Hematopoietic multipotent progenitor cell treated with erythropoietin and hydrocortisone succinate and interleukin-3 and kit ligand, for 6 days (in vitro differentiated cells): ENCODE measurements at regions not wholly inside any gene's neighbourhood (a gene's known extent, or its start where the extent isn't known, plus 50 kb on each side); places are given as distances from the start of the nearest gene placed in this dataset.

Source experiments
- DNase-seq: peaks from one replicate; pipeline ENCODE4 v3.0.0-alpha.2; 2015

DNA sequence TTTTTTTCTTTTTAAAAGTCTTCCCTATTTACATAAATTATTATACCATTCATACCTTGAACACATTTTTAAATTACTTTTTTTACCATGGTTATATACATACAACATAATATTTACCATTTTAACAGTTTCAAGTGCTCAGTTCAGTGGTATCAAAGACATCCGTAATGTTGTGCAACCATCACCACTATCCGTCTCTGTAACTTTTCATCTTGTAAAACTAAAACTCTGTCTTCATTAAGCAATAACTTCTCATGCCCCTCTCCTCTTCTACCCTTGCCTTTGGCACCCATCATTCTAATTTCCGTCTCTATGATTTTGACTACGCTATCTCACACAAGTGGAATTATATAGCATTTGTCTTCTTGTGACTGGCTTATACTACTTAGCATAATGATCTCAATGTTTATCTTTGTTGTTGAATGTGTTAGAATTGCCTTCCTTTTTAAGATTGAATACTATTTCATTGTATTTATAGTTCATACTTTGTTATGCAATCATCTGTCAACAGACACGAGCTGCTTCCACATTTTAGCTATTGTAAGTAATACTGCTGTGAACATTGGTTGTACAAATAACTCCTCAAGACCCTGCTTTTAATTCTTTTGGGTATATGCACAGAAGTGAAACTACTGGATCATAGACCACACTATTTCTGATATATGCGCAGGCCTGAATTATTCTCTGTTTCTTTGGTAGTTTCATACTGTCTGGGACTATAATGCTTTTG is 689.5 kb upstream of the NCAM2 start:
- peak; percentile 15 for DNase-seq

DNA sequence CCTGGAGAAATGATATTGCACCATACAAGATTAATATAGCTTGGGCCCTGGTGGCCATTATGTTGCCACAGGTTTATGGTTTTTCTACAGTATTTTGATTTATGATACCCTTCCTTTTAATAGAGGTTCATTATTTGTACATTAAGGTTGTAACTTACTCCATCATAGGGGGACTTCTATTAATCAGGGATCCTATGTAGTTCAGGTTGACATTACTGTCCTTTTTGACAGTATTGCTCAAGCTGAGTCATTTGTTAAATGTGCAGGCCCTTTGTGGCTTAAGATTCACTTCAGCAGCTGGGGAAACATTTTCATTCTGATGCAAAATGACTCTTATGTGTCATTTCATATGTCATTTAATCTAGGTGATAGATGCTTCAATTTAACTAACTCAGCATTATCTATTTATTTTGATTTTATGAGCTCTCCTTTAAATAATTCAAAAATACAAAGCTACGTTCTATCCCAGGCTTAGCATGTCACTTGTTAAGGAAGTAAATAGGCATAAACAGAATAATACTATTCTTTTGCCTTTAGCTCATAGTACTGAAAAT is 686.9 kb upstream of the NCAM2 start:
- DNase-seq, result no peak

DNA sequence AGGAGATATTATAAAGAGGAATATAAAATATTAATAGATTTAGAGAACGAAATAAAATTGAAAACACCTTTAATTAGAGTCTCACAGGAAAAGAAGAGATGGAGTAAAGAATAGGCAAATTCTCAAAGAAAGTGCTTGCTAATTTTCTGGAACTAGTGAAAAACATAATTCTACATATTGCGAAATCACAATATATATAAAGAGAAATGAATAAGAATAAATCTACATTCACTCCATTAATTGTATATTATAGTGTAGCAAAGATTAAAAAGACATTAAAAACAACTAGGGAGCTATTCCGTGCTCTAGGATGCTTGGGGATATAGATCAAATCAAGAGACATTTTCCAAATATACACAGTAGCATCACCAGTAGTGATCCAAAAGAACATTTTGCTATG is 685.2 kb upstream of the NCAM2 start:
- no peak for DNase-seq

DNA sequence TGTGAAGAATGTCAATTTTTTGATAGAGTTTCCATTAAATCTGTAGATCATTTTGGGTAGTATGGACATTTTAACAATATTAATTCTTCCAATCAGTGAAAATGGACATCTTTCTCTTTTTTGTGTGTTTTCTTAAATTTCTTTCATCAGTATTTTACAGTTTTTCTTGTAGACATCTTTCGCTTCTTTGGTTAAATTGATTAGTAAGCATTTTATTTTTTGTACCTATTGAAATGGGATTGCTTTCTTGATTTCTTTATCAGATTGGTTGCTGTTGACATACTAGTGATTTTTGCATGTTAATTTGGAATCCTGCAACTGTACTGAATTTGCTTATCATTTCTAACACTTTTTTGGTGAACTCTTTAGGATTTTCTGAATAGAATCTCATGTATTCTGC is 683.2 kb upstream of the NCAM2 start:
- no peak for DNase-seq

DNA sequence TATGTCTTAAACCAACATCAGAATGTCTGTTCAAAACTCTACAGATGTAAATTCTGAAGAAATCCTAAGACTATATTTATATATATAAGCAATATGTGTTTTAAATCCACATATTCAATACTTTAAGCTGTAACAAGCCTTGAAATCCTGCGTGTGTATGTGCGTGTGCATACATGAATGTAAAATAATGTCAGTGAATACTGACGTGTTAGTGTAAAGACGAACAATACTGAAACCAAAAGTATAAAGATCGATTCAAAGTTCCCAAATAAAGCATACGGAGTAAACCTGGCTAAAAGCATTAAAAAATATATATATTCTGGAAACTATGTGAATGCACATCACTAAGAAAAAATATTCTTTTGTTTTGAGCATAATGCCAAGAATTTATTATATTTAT is 668.6 kb upstream of the NCAM2 start:
- DNase-seq, result no peak

DNA sequence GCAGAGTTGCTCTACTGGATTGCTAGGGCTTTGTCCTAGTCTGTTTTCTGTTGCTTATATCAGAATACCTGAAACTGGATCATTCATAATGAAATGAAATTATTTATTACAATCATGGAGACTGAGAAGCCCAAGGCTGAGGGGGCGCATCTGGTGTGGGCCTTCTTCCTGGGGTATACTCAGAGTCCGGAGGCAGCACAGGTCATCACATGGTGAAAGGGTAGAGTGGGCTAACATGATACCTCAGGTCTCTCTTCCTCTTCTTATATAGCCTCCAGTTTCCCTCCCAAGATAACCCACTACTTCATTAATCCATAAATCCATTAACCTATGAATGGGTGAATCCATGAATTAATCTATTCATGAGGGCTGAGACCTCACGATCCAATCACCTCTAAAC is 667.6 kb upstream of the NCAM2 start:
- DNase-seq, result no peak

DNA sequence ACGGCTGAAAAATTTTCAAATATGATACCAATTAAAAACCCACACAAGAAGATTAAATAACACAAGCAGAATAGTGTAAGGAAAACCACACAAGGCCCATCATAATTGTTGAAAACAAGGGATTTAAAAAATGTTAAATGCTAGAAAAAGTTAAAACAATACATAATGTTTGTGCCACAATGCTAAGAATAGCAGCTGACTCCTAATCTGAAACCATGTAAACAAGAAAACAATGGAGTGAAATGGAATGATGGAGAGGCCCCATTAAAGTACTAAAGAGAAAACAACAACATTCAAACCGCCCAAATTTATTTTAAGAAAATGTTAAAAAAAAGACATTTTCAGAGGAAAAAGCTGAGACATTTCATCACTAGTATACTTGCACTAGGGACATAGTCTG is 663.6 kb upstream of the NCAM2 start:
- DNase-seq, result no peak

DNA sequence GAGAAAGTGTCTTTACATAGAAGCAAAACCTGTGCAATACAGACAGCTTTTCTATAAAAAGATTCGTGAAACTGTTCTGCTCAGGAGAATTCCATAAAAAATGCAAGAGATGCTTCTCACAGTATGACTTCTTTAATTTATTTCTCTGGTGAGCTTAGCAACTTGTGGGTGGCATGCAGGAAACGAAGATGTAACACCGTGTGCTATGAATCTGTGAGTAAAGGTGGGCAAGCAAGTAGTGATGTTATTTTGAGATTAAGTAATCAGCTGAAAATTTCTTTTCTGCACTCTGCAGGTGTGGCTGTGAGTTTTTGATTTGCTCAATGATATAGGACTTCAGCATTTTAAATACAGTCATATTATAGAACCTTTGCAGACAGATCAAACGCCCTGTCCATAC is 656.8 kb upstream of the NCAM2 start:
- DNase-seq, result no peak

DNA sequence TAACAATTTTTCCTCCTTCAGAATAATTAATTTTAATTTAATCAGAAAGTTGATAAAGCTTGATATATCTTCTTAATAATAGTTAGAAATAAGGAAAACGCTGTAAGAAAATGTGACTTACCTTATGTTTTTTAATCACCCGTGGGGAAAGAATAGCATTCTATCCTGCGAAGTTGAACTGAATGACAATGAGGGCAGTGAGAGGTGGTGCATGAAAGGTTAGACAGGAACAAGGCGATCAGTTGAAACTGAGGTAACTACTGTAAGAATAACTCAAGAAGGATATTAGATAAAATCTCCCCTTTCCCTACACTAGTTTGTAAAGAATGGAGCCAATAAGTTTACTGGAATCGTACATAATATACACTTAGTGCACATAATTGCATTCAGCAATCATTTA is 655.0 kb upstream of the NCAM2 start:
- DNase-seq, result no peak

DNA sequence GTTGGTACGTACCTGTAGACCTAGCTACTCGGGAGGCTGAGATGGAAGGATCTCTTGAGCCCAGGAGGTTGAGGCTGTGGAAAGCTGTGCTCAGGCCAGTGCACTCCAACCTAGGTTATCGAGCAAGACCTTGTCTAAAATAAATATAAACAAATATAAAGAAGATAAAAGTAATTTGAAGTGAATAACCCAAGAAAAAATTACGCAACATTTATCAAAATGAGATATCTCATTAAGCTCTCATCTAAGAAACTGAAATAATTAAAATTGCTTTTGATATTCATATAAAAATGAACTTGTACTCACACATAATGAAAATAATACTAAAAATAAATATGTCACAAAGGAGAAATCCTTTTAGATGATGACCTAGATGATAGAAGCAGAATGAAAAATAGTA is 647.1 kb upstream of the NCAM2 start:
- DNase-seq, result no peak

DNA sequence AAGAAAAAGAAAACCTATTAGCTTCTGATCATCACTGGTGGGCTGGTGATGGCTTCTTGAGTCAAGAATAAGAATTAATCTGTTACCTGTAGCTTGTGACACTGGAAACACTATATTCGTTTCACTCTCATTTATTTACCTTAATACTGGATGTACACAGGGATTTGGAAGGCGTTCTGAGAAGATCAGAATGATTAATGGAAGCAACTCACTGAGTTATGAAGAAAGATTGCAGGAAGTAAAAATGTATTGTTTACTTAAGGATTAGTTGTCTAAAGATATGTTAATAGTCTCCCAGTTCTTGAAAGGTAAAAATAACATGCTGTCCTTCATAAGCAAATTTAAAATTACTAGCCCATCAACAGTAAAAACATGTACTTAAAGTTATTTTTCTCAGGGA is 644.9 kb upstream of the NCAM2 start:
- DNase-seq, result no peak

DNA sequence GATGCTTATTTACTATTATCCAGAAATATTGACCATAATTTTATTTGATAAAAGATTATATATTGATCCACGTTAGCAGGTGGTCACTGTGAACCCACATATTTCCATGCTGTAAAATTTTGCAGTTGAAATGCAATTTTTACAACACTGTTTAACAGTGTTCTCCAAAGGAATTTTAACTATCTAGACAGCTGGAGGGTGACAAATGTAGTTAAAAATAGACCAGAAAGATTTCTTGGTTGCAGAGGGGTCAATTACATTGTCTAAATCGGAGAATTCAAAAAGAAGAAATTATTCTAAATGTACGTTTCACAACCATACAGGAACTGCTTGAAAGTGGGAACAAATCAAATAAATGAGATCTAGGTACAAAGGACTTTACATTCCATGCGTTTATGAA is 625.2 kb upstream of the NCAM2 start:
- DNase-seq, result no peak

DNA sequence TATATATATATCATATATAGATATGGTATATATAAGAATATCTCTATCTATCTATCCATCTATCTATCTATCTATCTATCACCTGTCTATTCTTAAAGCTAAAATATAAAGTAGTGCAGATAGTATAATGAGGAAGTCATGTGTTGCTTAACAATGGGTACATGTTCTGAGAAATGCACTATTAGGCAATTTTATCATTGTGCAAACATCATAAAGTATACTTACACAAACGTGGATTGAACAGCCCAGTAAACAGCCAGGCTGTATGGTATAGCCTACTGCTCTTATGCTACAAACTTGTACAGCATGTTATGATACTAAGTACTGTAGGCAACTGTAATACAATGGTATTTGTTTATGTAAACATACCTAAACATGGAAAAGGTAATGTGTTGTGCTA is 621.0 kb upstream of the NCAM2 start:
- DNase-seq, result peak; percentile 66

DNA sequence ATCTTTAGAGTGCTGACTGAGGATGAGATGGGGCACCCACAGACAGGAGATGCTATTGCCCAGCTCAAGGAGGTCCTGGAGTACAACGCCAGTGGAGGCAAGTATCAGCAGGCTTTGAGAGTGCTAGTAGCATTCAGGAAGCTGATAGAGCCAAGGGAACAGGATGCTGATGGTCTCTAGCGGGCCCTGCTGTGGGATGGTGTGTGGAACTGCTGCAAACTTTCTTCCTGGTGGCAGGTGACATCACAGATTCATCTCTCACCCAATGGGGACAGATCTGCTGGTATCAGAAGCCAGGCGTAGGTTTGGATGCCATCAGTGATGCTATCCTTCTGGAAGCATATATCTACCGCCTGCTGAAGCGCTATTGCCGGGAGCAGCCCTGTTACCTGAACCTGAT is 609.8 kb upstream of the NCAM2 start:
- no peak for DNase-seq

DNA sequence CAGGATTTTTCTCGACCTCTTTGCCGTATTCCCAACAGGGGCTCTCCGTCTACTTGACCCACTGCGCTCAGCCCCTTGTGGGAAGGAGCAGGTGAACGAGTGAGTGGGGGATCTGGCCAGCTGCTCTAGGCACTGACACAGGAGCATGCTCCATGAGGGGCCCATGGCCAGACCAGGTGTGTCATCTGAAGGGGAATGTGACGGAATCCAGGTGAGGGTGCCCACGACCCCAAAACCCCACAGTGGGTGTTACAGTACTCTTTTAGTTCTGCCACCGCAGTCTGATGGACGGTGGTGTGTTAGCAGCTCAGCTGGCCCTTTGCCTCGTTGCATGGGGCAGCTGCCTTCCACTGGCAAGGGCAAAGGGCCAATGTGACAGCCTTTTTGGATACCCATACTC is 601.4 kb upstream of the NCAM2 start:
- DNase-seq, result no peak

DNA sequence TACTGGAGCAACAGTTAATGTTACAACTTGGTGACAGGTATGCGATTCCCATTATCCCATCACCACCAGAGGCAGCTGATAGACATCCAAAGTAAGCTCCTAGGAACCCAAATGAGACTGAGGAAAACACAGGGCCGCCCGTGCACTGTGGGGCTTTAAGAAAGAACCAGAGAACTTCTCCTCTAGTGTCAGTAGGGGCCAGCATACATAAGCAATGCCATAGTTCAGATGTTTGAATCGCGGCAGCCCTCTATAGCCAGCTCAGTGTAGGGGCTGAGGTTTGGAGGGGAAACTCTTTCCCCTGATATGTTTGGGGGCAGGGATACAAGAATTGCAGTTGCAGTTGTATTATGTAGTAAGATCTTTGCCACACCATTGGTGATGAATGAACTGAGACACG is 593.3 kb upstream of the NCAM2 start:
- DNase-seq, result no peak

DNA sequence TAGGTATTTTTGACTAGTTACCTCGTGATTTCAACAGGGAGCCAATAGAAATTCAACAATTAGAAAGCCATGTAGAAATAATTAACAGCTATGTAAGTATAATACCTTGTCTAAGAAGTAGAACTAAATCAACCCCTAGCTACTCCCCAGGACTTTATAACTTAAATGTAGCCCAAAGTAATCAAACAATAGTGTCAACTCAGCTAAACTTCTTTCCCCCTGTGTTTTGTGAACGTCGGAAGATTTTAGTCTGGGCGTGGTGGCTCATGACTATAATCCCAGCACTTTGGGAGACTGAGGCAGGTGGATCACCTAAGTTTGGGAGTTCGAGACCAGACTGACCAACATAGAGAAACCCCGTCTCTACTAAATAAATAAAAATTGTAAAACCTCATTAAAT is 579.9 kb upstream of the NCAM2 start:
- no peak for DNase-seq

DNA sequence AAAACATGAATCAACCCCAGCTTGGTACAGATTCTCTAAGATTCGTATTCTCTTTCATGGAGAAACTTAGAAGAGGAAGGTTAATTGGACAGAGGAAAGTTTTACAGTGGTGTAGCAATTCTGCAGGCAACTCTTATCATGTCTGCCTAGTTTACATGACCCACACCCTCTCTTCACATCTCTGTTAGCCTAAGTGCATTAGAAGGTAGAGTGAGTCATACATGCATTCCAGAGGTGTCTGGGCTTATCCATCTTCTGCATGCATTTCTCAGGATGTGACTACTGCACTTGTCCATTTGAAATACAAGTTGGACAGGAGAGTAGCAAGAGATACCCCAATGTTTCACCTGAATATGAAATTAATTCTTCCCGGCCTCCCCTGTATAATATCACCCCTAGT is 578.4 kb upstream of the NCAM2 start:
- no peak for DNase-seq

DNA sequence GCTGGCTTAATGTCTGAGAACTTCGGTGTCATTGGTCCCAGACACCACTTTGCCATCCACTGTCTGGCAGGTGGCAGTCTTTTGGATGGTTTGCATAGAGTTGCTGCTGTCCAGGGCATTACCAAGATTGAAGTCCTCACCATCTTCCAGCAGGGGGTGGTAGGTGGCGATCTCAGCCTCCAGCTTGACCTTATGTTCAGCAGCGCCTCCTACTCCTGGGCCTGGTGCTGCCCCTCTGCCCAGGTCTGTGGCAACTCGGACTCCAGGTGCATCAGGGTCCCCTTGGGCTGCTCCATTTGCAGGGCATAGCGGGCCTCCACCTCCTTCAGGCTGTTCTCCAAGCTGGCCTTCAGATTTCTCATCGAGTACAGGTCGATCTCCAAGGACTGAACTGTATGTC is 573.3 kb upstream of the NCAM2 start:
- no peak for DNase-seq

DNA sequence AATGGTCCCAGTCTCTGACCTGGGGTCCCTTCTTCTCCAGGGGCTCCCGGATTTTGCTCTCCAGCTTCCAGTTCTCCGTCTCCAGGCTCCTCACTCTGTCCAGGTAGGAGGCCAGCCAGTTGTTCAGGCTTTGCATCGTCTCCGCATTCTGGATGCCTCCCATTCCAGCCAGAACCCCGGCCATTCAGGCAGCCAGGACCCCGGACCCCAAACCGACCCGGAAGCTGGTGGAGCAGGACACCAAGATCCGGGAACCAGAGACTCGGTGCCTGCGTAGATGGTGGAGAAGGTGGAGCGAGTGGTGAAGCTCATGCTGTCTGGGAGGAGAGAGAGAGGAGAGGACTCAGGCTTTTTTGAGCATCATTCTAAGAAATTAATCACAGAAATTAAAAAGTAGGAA is 572.4 kb upstream of the NCAM2 start:
- DNase-seq, result no peak

DNA sequence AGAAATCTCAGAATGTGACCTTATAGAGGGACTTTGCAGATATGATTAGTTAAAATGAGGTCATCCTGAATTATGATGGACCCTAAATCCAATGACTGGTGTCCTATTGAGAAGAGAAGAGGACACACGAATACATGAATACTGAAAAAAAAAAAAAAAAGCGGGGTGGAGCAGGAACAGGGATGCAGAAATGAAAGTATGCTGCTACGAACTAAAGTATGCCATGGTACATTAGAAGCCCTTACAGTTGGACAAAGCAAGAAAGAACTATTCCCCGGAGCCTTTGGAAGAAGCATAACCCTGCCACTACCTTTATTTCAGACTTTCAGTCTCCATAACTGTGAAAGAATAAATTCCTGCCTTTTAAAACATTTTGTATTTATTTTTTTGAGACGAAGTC is 557.9 kb upstream of the NCAM2 start:
- DNase-seq, result no peak

DNA sequence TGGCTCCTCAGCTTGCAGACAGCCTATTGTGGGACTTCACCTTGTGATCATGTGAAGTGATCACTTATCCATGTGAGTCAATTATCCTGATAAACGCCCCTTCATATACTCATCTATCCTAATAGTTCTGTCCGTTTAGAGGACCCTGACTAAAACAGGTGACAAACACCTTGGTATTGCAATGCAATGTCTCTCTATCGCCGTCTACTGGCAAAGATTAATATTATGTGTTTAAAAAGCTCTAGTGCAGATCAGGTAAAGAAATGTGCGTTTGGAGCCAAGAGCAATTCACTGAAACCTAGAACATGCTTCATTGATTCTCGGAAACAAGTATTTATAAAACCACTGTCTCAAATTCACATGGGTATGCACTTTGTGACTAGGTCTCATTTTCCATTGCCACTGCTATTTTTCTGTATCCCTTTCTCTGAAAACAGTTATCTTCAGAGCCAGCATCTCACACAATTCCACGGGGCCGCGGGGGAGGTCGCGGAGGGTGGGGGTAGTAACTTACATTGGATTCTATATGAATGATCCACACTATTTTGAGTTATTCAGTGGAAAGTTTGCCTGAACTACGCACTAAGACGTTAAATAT is 554.6 kb upstream of the NCAM2 start:
- peak; percentile 70 for DNase-seq

DNA sequence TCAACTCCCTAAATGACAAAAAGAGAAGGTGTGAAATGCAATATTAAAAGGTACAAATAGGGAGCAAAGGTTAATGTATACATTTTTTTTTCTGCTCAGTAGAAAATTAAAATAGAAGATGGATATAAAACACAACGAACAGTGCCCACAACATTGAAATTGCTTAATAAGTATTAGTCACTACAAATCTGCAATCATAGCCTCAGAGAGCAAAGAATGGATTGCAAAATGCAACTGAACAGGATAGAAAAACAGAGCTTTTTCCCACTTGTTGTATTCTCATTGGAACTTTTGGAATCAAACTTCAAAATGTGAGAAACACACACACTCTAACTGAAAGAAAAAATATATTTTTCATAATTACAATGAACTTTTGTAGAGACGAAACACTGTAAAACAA is 552.2 kb upstream of the NCAM2 start:
- DNase-seq, result no peak

DNA sequence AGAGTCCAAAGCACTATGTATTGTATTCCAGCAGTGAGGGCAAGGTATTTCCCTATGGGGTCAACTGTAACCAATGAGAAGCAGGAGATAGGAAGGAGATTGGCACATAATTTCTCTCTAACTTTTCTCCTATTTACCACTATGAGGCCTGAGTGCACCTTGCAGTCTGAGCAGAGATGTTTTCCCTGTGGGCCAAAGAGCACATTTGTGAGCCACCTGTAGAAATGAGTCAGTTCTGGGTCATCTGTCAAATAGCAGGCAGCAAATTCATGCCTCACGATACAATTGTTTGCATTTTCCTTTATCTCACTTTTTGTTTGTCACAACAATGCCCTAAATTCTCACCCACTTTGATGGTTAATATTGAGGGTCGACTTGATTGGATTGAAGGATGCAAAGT is 547.2 kb upstream of the NCAM2 start:
- DNase-seq, result no peak

DNA sequence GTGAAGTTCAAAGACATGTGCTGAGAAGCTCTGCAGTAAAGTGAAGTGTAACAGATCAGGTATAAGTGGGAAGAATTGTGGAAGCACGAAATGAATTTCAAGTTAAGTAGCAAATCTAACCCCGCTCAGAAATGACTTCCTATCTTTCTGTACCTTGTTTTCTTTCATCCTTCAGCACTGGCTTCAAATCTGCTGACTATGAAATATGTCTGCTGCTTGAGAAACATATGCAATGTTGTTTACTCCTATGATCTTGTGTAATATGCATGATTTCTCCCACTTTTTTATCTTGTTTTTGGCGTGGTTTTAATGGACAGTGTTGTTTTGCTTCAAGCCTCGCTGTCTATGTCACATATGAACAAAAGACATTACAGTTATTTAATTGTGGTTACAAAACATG is 545.3 kb upstream of the NCAM2 start:
- DNase-seq, result no peak
